H9 (cell line): ENCODE measurements at regions not wholly inside any gene's neighbourhood (a gene's known extent, or its start where the extent isn't known, plus 50 kb on each side); places are given as distances from the start of the nearest gene placed in this dataset.

Experiments used
- DNase-seq: peaks from one replicate; pipeline ENCODE4 v3.0.0-alpha.2; 2017
- H2AFZ ChIP-seq: one replicate; pipeline ENCODE4 v1.6.1; 2013; ENCODE audit warnings: mild to moderate bottlenecking, low read length, control low read depth, moderate library complexity
- H2AK5ac ChIP-seq: 2 replicates; pipeline ENCODE4 v1.6.1; 2013; ENCODE audit warnings: low read length, control low read depth, mixed read lengths; ENCODE audit not compliant: insufficient read length
- H2BK120ac ChIP-seq: one replicate; pipeline ENCODE4 v1.6.1; 2013; ENCODE audit warnings: low read depth, mild to moderate bottlenecking, low read length, control low read depth, inconsistent platforms; ENCODE audit not compliant: poor library complexity, severe bottlenecking
- H2BK12ac ChIP-seq: 2 replicates; pipeline ENCODE4 v1.6.1; 2013; ENCODE audit warnings: low read length, control low read depth, mixed read lengths, low read depth; ENCODE audit not compliant: insufficient read length
- H2BK15ac ChIP-seq: 2 replicates; pipeline ENCODE4 v1.6.1; 2013; ENCODE audit warnings: low read depth, low read length, control low read depth
- H2BK20ac ChIP-seq: one replicate; pipeline ENCODE4 v1.6.1; 2013; ENCODE audit warnings: low read depth, mild to moderate bottlenecking, low read length, control low read depth, inconsistent platforms; ENCODE audit not compliant: poor library complexity, severe bottlenecking
- H2BK5ac ChIP-seq: 2 replicates; pipeline ENCODE4 v1.6.1; 2013; ENCODE audit warnings: low read length, control low read depth, mixed read lengths; ENCODE audit not compliant: insufficient read length
- H3K14ac ChIP-seq: 2 replicates; pipeline ENCODE4 v1.6.1; 2013; ENCODE audit warnings: low read length, control low read depth; ENCODE audit not compliant: insufficient read depth
- H3K18ac ChIP-seq: 2 replicates; pipeline ENCODE4 v1.6.1; 2013; ENCODE audit warnings: low read depth, mild to moderate bottlenecking, mixed read lengths, low read length, control low read depth; ENCODE audit not compliant: insufficient read length
- H3K23ac ChIP-seq: 2 replicates; pipeline ENCODE4 v1.6.1; 2013; ENCODE audit warnings: low read length, control low read depth, mixed read lengths, low read depth; ENCODE audit not compliant: insufficient read length
- H3K23me2 ChIP-seq: 2 replicates; pipeline ENCODE4 v1.6.1; 2013; ENCODE audit warnings: low read depth, mild to moderate bottlenecking, mixed read lengths, low read length, control low read depth; ENCODE audit not compliant: insufficient read length, poor library complexity, severe bottlenecking
- H3K27ac ChIP-seq: 2 replicates; pipeline ENCODE4 v1.5.1; 2013; ENCODE audit warnings: low read length, control low read depth, mixed read lengths, low read depth; ENCODE audit not compliant: insufficient read length
- H3K27me3 ChIP-seq: 2 replicates; pipeline ENCODE4 v1.6.1; 2013; ENCODE audit warnings: low read length, control low read depth, inconsistent platforms; ENCODE audit not compliant: insufficient read depth
- H3K4ac ChIP-seq: 2 replicates; pipeline ENCODE4 v1.6.1; 2013; ENCODE audit warnings: low read depth, mild to moderate bottlenecking, control low read depth, inconsistent platforms, low read length, moderate library complexity
- H3K4me1 ChIP-seq: 2 replicates; pipeline ENCODE4 v1.6.1; 2013; ENCODE audit warnings: low read length, control low read depth, inconsistent platforms; ENCODE audit not compliant: insufficient read depth
- H3K4me2 ChIP-seq: 2 replicates; pipeline ENCODE4 v1.6.1; 2013; ENCODE audit warnings: low read length, control low read depth, mixed read lengths; ENCODE audit not compliant: insufficient read length, insufficient read depth
- H3K56ac ChIP-seq: 2 replicates; pipeline ENCODE4 v1.6.1; 2013; ENCODE audit warnings: low read depth, mild to moderate bottlenecking, mixed read lengths, low read length, control low read depth; ENCODE audit not compliant: insufficient read length
- H3K79me1 ChIP-seq: 2 replicates; pipeline ENCODE4 v1.6.1; 2013; ENCODE audit warnings: low read depth, mild to moderate bottlenecking, moderate library complexity, low read length, control low read depth, inconsistent platforms; ENCODE audit not compliant: insufficient read depth, poor library complexity, severe bottlenecking
- H3K79me2 ChIP-seq: 2 replicates; pipeline ENCODE4 v1.6.1; 2013; ENCODE audit warnings: low read length, control low read depth, inconsistent platforms; ENCODE audit not compliant: insufficient read depth
- H3K9ac ChIP-seq: 2 replicates; pipeline ENCODE4 v1.6.1; 2013; ENCODE audit warnings: low read length, control low read depth, mixed read lengths; ENCODE audit not compliant: insufficient read length; ENCODE audit errors: extremely low read depth
- H3K9me3 ChIP-seq: one replicate; pipeline ENCODE4 v1.6.1; 2013; ENCODE audit warnings: low read depth, low read length, inconsistent platforms; ENCODE audit not compliant: control insufficient read depth
- H3T11ph ChIP-seq: one replicate; pipeline ENCODE4 v1.6.1; 2013; ENCODE audit warnings: mild to moderate bottlenecking, low read length, control low read depth, inconsistent platforms
- H4K20me1 ChIP-seq: one replicate; pipeline ENCODE4 v1.6.1; 2013; ENCODE audit not compliant: control insufficient read depth, insufficient read length, insufficient read depth
- H4K5ac ChIP-seq: 2 replicates; pipeline ENCODE4 v1.6.1; 2013; ENCODE audit warnings: low read depth, mild to moderate bottlenecking, mixed read lengths, low read length, control low read depth; ENCODE audit not compliant: insufficient read length
- H4K8ac ChIP-seq: replicated peaks from 2 replicates; pipeline ENCODE4 v1.6.1; 2013; ENCODE audit warnings: low read length, control low read depth, mixed read lengths, low read depth; ENCODE audit not compliant: insufficient read length
- H4K91ac ChIP-seq: 2 replicates; pipeline ENCODE4 v1.6.1; 2013; ENCODE audit warnings: low read depth, mild to moderate bottlenecking, moderate library complexity, mixed read lengths, low read length, control low read depth; ENCODE audit not compliant: insufficient read length
- H3K27ac Mint-ChIP-seq, 3 experiments: 2 replicates in 2 of 3; 3 replicates in 1 of 3; pipeline ENCODE4 v1.8.0; 2020 to 2021; ENCODE audit warnings: mixed read lengths in 3 of 3, mild to moderate bottlenecking in 1 of 3, moderate library complexity in 1 of 3
- H3K27me3 Mint-ChIP-seq: 2 replicates; pipeline ENCODE4 v1.8.0; 2021; ENCODE audit warnings: low read depth, mild to moderate bottlenecking, moderate library complexity, mixed read lengths
- H3K36me3 Mint-ChIP-seq, 3 experiments: 2 replicates in 2 of 3; 3 replicates in 1 of 3; pipeline ENCODE4 v1.8.0; 2020 to 2021; ENCODE audit warnings: low read depth in 3 of 3, mixed read lengths in 3 of 3; ENCODE audit not compliant: insufficient read depth in 1 of 3
- H3K4me1 Mint-ChIP-seq, 2 experiments: 2 replicates each; pipeline ENCODE4 v1.8.0; 2020; ENCODE audit warnings: mixed read lengths in 2 of 2
- H3K4me3 Mint-ChIP-seq, 2 experiments: 2 replicates in 1 of 2; 3 replicates in 1 of 2; pipeline ENCODE4 v1.8.0; 2020 to 2021; ENCODE audit warnings: mild to moderate bottlenecking in 2 of 2, mixed read lengths in 2 of 2, moderate library complexity in 1 of 2
- H3K9me3 Mint-ChIP-seq, 2 experiments: 2 replicates in 1 of 2; 3 replicates in 1 of 2; pipeline ENCODE4 v1.8.0; 2020; ENCODE audit warnings: mild to moderate bottlenecking in 2 of 2, mixed read lengths in 2 of 2, moderate library complexity in 1 of 2
- WGBS: extraction: QIAGEN DNeasy Blood & Tissue Kit; methylation state at CpG from one replicate; pipeline ENCODE4 v1.1.7; 2013; ENCODE audit warnings: missing lambda C conversion rate, low lambda C conversion rate, mixed read lengths; ENCODE audit not compliant: insufficient read length; ENCODE audit errors: extremely low coverage; 5-methylcytosine and 5-hydroxymethylcytosine counted together
- TF ChIP-seq, protein P1 (sequence below): fragments of 200-600 bp; sonication (generic); conservative IDR thresholded peaks from 3 replicates; pipeline ENCODE4 v1.8.0; 2021; ENCODE audit warnings: antibody characterized with exemption, mild to moderate bottlenecking

- WGBS = no CpG with 5 or more reads among the region's 2 CpGs
- peaks cover 7 to 9% of the 10 kb centered on the region in 2 experiments for H3K4me1 Mint-ChIP-seq
- H3K27me3 Mint-ChIP-seq = no peaks in the 10 kb centered on the region
Observed at GRCh38 chr14:43803076-43803689, 703.9 kb downstream of the FSCB start.

More at GRCh38 chr14:43803076-43803689, 703.9 kb downstream of the FSCB start:
- Histone ChIP-seq H3T11ph (no peak overlapping the region), H2BK12ac (no peak overlapping the region), H3K56ac (no peak overlapping the region), H3K18ac (no peak overlapping the region), H2AFZ (no peak overlapping the region), H2BK15ac (no peak overlapping the region), H3K79me1 (no peaks in the 10 kb centered on the region), H3K27ac (no peak overlapping the region), H3K4ac (no peak overlapping the region), H3K4me1 (no peaks in the 10 kb centered on the region), H3K23me2 (no peaks in the 10 kb centered on the region), H4K8ac (no peak overlapping the region), H2AK5ac (no peak overlapping the region), H4K91ac (no peak overlapping the region), H3K4me2 (no peak overlapping the region), H3K79me2 (no peaks in the 10 kb centered on the region), H2BK5ac (no peak overlapping the region), H3K9me3 (no peaks in the 10 kb centered on the region), H2BK20ac (no peak overlapping the region), H3K14ac (no peak overlapping the region), H3K23ac (no peak overlapping the region), H4K5ac (no peak overlapping the region), H3K27me3 (no peaks in the 10 kb centered on the region), H2BK120ac (no peak overlapping the region), H3K9ac (no peak overlapping the region), H4K20me1 (no peaks in the 10 kb centered on the region)
- H3K36me3 Mint-ChIP-seq = peaks cover 5 to 30% (median 20%) of the 10 kb centered on the region in 3 experiments
- peaks cover 13 to 34% of the 10 kb centered on the region in 2 experiments for H3K9me3 Mint-ChIP-seq
- H3K27ac Mint-ChIP-seq = no peak overlapping the region
- H3K4me3 Mint-ChIP-seq = no peak overlapping the region
- TF ChIP-seq, protein P1, sequence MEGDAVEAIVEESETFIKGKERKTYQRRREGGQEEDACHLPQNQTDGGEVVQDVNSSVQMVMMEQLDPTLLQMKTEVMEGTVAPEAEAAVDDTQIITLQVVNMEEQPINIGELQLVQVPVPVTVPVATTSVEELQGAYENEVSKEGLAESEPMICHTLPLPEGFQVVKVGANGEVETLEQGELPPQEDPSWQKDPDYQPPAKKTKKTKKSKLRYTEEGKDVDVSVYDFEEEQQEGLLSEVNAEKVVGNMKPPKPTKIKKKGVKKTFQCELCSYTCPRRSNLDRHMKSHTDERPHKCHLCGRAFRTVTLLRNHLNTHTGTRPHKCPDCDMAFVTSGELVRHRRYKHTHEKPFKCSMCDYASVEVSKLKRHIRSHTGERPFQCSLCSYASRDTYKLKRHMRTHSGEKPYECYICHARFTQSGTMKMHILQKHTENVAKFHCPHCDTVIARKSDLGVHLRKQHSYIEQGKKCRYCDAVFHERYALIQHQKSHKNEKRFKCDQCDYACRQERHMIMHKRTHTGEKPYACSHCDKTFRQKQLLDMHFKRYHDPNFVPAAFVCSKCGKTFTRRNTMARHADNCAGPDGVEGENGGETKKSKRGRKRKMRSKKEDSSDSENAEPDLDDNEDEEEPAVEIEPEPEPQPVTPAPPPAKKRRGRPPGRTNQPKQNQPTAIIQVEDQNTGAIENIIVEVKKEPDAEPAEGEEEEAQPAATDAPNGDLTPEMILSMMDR = no peak
- DNase-seq = no peak
